HG03159 (cell line): ENCODE measurements at regions not wholly inside any gene's neighbourhood (a gene's known extent, or its start where the extent isn't known, plus 50 kb on each side); places are given as distances from the start of the nearest gene placed in this dataset.
"Not testable (repeated sequence)": the region's sequence is repeated elsewhere in the genome, so short reads cannot be mapped to it uniquely, and the experiment has no call there.

Source experiments
- ATAC-seq: cut with Tn5 transposase; IDR thresholded peaks from one replicate; pipeline ENCODE4 v1.9.1; 2021; ENCODE audit warnings: mild to moderate bottlenecking, moderate library complexity; ENCODE audit not compliant: unreplicated experiment

GRCh38 chr5:69000949-69001348 lies 92.9 kb upstream of the SLC30A5 start:
- ATAC-seq, result no peak

GRCh38 chr5:69001627-69002026 lies 92.2 kb upstream of the SLC30A5 start:
- no peak for ATAC-seq

GRCh38 chr5:69004127-69004526 lies 89.7 kb upstream of the SLC30A5 start:
- no peak for ATAC-seq

- no peak for ATAC-seq
Observed at GRCh38 chr5:69004676-69005075, 89.1 kb upstream of the SLC30A5 start.

- no peak for ATAC-seq
Observed at GRCh38 chr5:69006030-69006429, 87.8 kb upstream of the SLC30A5 start.

GRCh38 chr5:69007163-69007562 lies 86.7 kb upstream of the SLC30A5 start:
- no peak for ATAC-seq

GRCh38 chr5:69007726-69008368 lies 86.0 kb upstream of the SLC30A5 start:
- ATAC-seq, result peak; percentile 94

- no peak for ATAC-seq
Observed at GRCh38 chr5:69010476-69010875, 83.3 kb upstream of the SLC30A5 start.

GRCh38 chr5:69011910-69012309 lies 81.9 kb upstream of the SLC30A5 start:
- ATAC-seq, result no peak

GRCh38 chr5:69013481-69013880 lies 80.3 kb upstream of the SLC30A5 start:
- ATAC-seq, result no peak

- ATAC-seq, result not testable (repeated sequence)
Observed at GRCh38 chr5:69014007-69014406, 79.8 kb upstream of the SLC30A5 start.

GRCh38 chr5:69019668-69020375 lies 74.0 kb upstream of the SLC30A5 start:
- no peak for ATAC-seq

- ATAC-seq, result no peak
Observed at GRCh38 chr5:69024241-69024651, 69.6 kb upstream of the SLC30A5 start.

GRCh38 chr5:69029292-69029691 lies 64.5 kb upstream of the SLC30A5 start:
- ATAC-seq, result no peak

GRCh38 chr5:69030358-69031062 lies 63.3 kb upstream of the SLC30A5 start:
- no peak for ATAC-seq

GRCh38 chr5:69032009-69032408 lies 61.8 kb upstream of the SLC30A5 start:
- ATAC-seq, result no peak

GRCh38 chr5:69033690-69034089 lies 60.1 kb upstream of the SLC30A5 start:
- no peak for ATAC-seq

GRCh38 chr5:69034898-69035297 lies 58.9 kb upstream of the SLC30A5 start:
- no peak for ATAC-seq

GRCh38 chr5:69035665-69036064 lies 58.1 kb upstream of the SLC30A5 start:
- no peak for ATAC-seq

- ATAC-seq, result no peak
Observed at GRCh38 chr5:69038539-69038938, 55.3 kb upstream of the SLC30A5 start.

- no peak for ATAC-seq
Observed at GRCh38 chr5:69039829-69040228, 54.0 kb upstream of the SLC30A5 start.

- peak; percentile 26 for ATAC-seq
Observed at GRCh38 chr5:69042500-69042899, 51.3 kb upstream of the SLC30A5 start.
